Vagina (tissue), 2 donors: ENCODE measurements at regions not wholly inside any gene's neighbourhood (a gene's known extent, or its start where the extent isn't known, plus 50 kb on each side); places are given as distances from the start of the nearest gene placed in this dataset.
"Not testable (repeated sequence)": the region's sequence is repeated elsewhere in the genome, so short reads cannot be mapped to it uniquely, and the experiment has no call there.

ENCODE experiments used
- DNase-seq, 2 donors: peaks; one replicate each; pipeline ENCODE4 v3.0.0-alpha.2; 2017; ENCODE audit errors: extremely low spot score in 2 of 2
- H3K27ac ChIP-seq: fragments of 200-600 bp; sonication (generic); one replicate; pipeline ENCODE4 v1.5.1; 2019
- H3K27me3 ChIP-seq: fragments of 200-600 bp; sonication (generic); one replicate; pipeline ENCODE4 v1.5.1; 2019
- H3K36me3 ChIP-seq, 2 donors: fragments of 200-600 bp; sonication (generic); one replicate each; pipeline ENCODE4 v1.5.1; 2017 to 2019
- H3K4me1 ChIP-seq: fragments of 200-600 bp; sonication (generic); one replicate; pipeline ENCODE4 v1.5.1; 2019
- H3K4me3 ChIP-seq, 2 donors: fragments of 200-600 bp; sonication (generic); 1 replicate in 1 of 2; 2 replicates in 1 of 2; pipeline ENCODE4 v1.5.1; 2016 to 2019
- H3K9me3 ChIP-seq: fragments of 200-600 bp; sonication (generic); one replicate; pipeline ENCODE4 v1.5.1; 2019
- POLR2A ChIP-seq, 2 donors: fragments of 450-650 bp; IDR thresholded peaks; one replicate each; pipeline ENCODE4 v1.6.1; 2017; ENCODE audit warnings: antibody characterized with exemption in 2 of 2, mild to moderate bottlenecking in 2 of 2, moderate library complexity in 2 of 2
- POLR2AphosphoS5 ChIP-seq, 2 donors: sonication (generic); formaldehyde crosslinking; IDR thresholded peaks; one replicate each; pipeline ENCODE4 v1.9.0; 2017; ENCODE audit warnings: antibody characterized with exemption in 2 of 2, mild to moderate bottlenecking in 2 of 2, low read depth in 1 of 2; ENCODE audit not compliant: insufficient read depth in 1 of 2
- intact Hi-C: fragments of 100-400 bp; cut with DNase I; formaldehyde crosslinking; loops from one replicate; pipeline ENCODE4 v1.15.1; 2023
- TF ChIP-seq, protein P1 (sequence below), 3 experiments: fragments of 450-650 bp in 2 of 3; fragments of 200-600 bp in 1 of 3; sonication (generic) in 1 of 3; IDR thresholded peaks; one replicate each; pipeline ENCODE4 v1.5.1; 2017 to 2019; ENCODE audit warnings: antibody characterized with exemption in 3 of 3, mild to moderate bottlenecking in 2 of 3, moderate library complexity in 2 of 3

GRCh38 chrX:444305-444704 is 57.6 kb upstream of the PPP2R3B start:
- no peaks in the 10 kb centered on the region for H3K36me3 ChIP-seq
- intact Hi-C loops = no loop called here
- no peaks in the 10 kb centered on the region for H3K9me3 ChIP-seq
- H3K27me3 ChIP-seq = no peaks in the 10 kb centered on the region
- no peak for DNase-seq
- no peak for TF ChIP-seq POLR2AphosphoS5 (IDR thresholded peaks at IDR 0.05; ENCODE audit: insufficient read depth in 1 of 2, low read depth in 1 of 2)
- TF ChIP-seq, protein P1, sequence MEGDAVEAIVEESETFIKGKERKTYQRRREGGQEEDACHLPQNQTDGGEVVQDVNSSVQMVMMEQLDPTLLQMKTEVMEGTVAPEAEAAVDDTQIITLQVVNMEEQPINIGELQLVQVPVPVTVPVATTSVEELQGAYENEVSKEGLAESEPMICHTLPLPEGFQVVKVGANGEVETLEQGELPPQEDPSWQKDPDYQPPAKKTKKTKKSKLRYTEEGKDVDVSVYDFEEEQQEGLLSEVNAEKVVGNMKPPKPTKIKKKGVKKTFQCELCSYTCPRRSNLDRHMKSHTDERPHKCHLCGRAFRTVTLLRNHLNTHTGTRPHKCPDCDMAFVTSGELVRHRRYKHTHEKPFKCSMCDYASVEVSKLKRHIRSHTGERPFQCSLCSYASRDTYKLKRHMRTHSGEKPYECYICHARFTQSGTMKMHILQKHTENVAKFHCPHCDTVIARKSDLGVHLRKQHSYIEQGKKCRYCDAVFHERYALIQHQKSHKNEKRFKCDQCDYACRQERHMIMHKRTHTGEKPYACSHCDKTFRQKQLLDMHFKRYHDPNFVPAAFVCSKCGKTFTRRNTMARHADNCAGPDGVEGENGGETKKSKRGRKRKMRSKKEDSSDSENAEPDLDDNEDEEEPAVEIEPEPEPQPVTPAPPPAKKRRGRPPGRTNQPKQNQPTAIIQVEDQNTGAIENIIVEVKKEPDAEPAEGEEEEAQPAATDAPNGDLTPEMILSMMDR (IDR thresholded peaks at IDR 0.05) = no peak
- no peak overlapping the region for H3K27ac ChIP-seq
- H3K4me3 ChIP-seq = no peak overlapping the region
- H3K4me1 ChIP-seq = no peaks in the 10 kb centered on the region

GRCh38 chrX:445727-446126 is 59.0 kb upstream of the PPP2R3B start:
- H3K4me1 ChIP-seq = no peaks in the 10 kb centered on the region
- intact Hi-C loops = no loop called here
- TF ChIP-seq POLR2AphosphoS5 (IDR thresholded peaks at IDR 0.05; ENCODE audit: insufficient read depth in 1 of 2, low read depth in 1 of 2) = no peak
- TF ChIP-seq POLR2A (IDR thresholded peaks at IDR 0.05) = no peak
- TF ChIP-seq, protein P1 (IDR thresholded peaks at IDR 0.05) = no peak
- H3K27ac ChIP-seq = no peak overlapping the region
- no peak for DNase-seq
- no peaks in the 10 kb centered on the region for H3K27me3 ChIP-seq
- H3K4me3 ChIP-seq = no peak overlapping the region
- H3K36me3 ChIP-seq = no peaks in the 10 kb centered on the region
- no peaks in the 10 kb centered on the region for H3K9me3 ChIP-seq

GRCh38 chrX:446245-446644 is 59.5 kb upstream of the PPP2R3B start:
- H3K4me1 ChIP-seq = no peaks in the 10 kb centered on the region

GRCh38 chrX:447052-447451 is 60.3 kb upstream of the PPP2R3B start:
- Histone ChIP-seq H3K27ac (no peak overlapping the region), H3K4me1 (no peaks in the 10 kb centered on the region), H3K27me3 (no peaks in the 10 kb centered on the region), H3K36me3 (no peaks in the 10 kb centered on the region), H3K9me3 (no peaks in the 10 kb centered on the region), H3K4me3 (no peak overlapping the region)
- TF ChIP-seq, protein P1 (IDR thresholded peaks at IDR 0.05) = no peak
- TF ChIP-seq POLR2A (IDR thresholded peaks at IDR 0.05) (no peak), POLR2AphosphoS5 (IDR thresholded peaks at IDR 0.05; ENCODE audit: insufficient read depth in 1 of 2, low read depth in 1 of 2) (no peak)
- intact Hi-C loops = no loop called here
- no peak for DNase-seq

More at GRCh38 chrX:446245-446644, 59.5 kb upstream of the PPP2R3B start:
- H3K9me3 ChIP-seq = no peaks in the 10 kb centered on the region
- no peaks in the 10 kb centered on the region for H3K27me3 ChIP-seq
- H3K27ac ChIP-seq = no peak overlapping the region
- DNase-seq = no peak
- TF ChIP-seq POLR2A (IDR thresholded peaks at IDR 0.05) (no peak), POLR2AphosphoS5 (IDR thresholded peaks at IDR 0.05; ENCODE audit: insufficient read depth in 1 of 2, low read depth in 1 of 2) (no peak)
- TF ChIP-seq, protein P1 (IDR thresholded peaks at IDR 0.05) = no peak
- intact Hi-C loops = no loop called here
- H3K4me3 ChIP-seq = no peak overlapping the region
- H3K36me3 ChIP-seq = no peaks in the 10 kb centered on the region

DNA sequence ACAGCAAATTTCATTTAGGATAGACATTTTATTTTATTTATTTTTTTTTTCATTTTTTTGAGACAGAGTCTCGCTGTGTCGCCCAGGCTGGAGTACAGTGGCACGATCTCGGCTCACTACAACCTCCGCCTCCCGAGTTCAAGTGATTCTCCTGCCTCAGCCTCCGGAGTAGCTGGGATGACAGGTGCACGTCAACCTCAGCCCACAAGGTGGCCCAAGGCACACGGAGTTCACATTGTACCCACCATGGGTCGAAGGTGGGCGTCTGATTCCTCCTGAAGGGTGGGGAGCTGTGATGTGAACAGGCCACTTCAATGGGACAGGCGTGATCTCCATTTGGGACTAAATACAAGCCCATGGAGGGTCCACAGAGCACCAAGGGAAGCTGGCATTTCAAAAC is 65.0 kb upstream of the PPP2R3B start:
- H3K4me1 ChIP-seq, DNase-seq, intact Hi-C loops, H3K4me3 ChIP-seq, H3K27ac ChIP-seq, H3K36me3 ChIP-seq, H3K27me3 ChIP-seq, H3K9me3 ChIP-seq: not testable (repeated sequence)

DNA sequence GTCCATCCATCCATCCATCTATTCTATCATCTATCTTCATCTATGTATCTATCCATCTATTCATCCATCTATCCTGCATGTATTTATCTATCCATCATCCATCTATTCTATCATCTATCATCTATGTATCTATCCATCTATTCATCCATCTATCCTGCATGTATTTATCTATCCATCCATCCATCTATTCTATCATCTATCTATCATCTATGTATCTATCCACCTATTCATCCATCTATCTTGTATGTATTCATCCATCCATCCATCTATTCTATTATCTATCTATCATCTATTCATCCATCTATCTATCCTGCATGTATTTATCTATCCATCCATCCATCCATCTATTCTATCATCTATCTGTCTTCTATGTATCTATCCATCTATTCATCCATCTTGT is 65.9 kb upstream of the PPP2R3B start:
- intact Hi-C loops = no loop called here
- TF ChIP-seq POLR2AphosphoS5 (IDR thresholded peaks at IDR 0.05; ENCODE audit: insufficient read depth in 1 of 2, low read depth in 1 of 2) (no peak), POLR2A (IDR thresholded peaks at IDR 0.05) (no peak)
- TF ChIP-seq, protein P1 (IDR thresholded peaks at IDR 0.05) = no peak

GRCh38 chrX:454514-454913 is 67.8 kb upstream of the PPP2R3B start:
- H3K27ac ChIP-seq, H3K4me1 ChIP-seq, intact Hi-C loops, H3K36me3 ChIP-seq, H3K9me3 ChIP-seq, H3K27me3 ChIP-seq, H3K4me3 ChIP-seq, DNase-seq: not testable (repeated sequence)

More for the DNA sequence above, 65.9 kb upstream of the PPP2R3B start:
- Histone ChIP-seq H3K4me3 (no peak overlapping the region), H3K27me3 (no peaks in the 10 kb centered on the region), H3K36me3 (no peaks in the 10 kb centered on the region), H3K27ac (no peak overlapping the region), H3K4me1 (no peaks in the 10 kb centered on the region), H3K9me3 (no peaks in the 10 kb centered on the region)
- DNase-seq = no peak
